Right ventricle myocardium superior (tissue), 1 donor: ENCODE measurements at regions not wholly inside any gene's neighbourhood (a gene's known extent, or its start where the extent isn't known, plus 50 kb on each side); places are given as distances from the start of the nearest gene placed in this dataset.
A peak's percentile ranks its signal among the peaks of the same experiment; 100 is the strongest.
"Not testable (repeated sequence)": the region's sequence is repeated elsewhere in the genome, so short reads cannot be mapped to it uniquely, and the experiment has no call there.

Source experiments
- ATAC-seq: fragments of 200-7000 bp; cut with Tn5 transposase; one replicate; pipeline ENCODE4 v1.9.1; 2020; ENCODE audit warnings: mild to moderate bottlenecking; ENCODE audit not compliant: poor library complexity
- DNase-seq: peaks from one replicate; pipeline ENCODE4 v3.0.0-alpha.2; 2020
- intact Hi-C: fragments of 100-400 bp; cut with DNase I; formaldehyde crosslinking; loops from one replicate; pipeline ENCODE4 v1.11.2; 2022
- donor health status: DM: no; HTN: yes; CAD: no; lungs with severe emphysema.

DNA sequence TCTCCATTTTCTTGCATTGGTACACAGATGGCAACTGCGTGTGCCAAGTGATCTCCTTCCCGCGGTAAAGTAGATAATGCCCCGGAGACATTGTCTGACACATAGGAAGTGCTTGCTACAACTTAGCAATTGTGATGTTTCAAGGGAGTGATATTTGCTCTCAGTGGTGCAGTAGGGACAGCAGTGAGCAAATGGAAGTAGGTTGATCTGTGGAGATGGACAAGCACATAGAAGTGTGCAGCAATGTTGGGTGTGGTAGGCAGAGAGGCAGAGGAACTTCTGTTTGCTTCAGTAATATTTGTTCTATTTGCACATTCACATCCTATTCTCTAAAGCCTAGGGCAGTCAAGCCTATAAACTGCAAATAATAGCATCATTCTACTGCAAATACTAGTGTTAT is 846.7 kb upstream of the PRKX start:
- intact Hi-C loops = no loop called here
- DNase-seq = no peak
- ATAC-seq = no peak

DNA sequence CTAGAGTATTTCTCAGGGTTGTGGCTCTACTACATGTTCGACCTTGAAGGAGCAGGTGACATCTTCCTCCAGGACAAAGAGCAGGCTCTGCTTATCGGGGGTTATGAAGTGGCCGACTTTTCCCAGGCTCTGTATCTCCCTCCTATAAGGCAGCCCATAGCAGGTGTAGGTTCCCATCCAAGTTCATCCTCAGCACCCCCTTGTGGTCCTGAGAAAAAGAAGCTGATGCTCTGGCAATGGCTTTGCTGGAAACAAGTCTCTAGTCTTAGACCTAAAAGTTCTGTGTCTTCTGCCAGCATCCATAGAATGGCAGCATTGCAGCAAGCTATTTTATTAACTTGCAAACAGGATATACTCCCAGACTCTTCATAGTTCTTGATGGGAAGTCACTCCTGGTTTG is 836.6 kb upstream of the PRKX start:
- no peak for ATAC-seq
- intact Hi-C loops = no loop called here
- no peak for DNase-seq

DNA sequence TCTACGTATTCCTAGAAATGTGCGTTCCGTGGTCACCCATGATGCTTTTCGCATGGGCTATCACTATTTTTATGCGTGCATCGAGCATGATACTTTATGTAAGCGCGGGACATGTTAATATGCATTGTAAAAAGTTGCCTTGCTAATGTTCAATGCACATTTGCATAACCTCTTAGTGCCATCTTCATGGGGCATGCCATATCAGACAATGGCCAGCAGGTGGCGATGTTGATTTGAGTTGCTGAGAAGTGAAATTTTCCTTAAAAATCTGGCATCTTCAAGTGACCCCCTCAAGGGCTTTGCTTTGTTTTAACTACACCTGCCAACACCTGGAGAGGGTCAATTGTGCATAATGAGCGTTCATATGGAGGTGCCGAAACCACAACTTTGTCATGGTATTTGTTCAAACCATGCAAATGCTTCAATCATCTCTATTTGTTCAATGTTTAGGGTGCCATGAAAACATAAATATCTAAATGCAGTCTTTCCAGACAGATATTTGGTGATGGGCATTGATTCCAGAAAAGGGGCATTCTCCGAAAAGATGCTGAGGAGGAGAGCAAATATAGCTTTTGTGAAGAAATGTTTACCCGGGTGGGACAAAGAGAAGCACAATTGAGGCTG is 833.9 kb upstream of the PRKX start:
- DNase-seq = peak; percentile 31
- intact Hi-C loops = loop anchor here (10.0 kb wide), 1 partner anchor 567 kb away; no protein-coding TSS in a partner anchor
- no peak for ATAC-seq

DNA sequence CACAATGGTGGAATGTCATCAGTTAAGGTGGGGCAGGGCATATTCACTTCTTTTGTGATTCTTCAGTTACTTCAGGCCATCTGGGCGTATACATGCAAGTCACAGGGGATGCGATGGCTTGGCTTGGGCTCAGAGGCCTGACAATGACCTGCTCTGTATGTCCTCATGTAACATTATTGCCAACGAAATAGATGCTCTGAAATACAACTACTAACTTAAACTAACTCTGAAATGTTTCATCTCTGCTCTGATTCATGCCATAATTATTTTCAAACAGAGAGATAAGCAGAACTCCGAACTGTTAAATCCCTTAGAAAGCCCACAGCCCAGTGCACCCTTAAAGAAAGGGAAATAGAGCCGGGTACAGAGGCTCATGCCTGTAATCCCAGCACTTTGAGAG is 832.7 kb upstream of the PRKX start:
- intact Hi-C loops = loop anchor here (10.0 kb wide), 1 partner anchor 569 kb away; no protein-coding TSS in a partner anchor
- not testable (repeated sequence) for DNase-seq, ATAC-seq

DNA sequence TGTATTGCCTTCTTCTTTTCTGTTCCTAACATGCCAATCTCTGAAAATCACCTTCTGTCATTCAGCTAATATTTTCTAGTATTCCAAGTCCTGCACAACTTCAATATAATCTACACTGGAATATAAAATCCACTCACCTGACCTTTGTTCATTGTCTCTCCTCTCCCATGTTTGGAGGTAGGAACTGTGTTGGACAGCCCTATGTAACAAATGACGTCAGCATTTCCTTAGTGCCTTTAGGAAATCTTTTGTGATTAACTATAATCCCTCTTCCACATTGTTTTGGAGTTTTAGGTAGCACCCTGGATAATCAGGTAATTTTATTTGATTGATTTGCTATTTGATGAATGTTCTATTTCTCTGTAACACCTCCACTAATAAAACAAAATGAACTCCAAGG is 814.8 kb upstream of the PRKX start:
- DNase-seq = no peak
- ATAC-seq = no peak
- intact Hi-C loops = no loop called here

DNA sequence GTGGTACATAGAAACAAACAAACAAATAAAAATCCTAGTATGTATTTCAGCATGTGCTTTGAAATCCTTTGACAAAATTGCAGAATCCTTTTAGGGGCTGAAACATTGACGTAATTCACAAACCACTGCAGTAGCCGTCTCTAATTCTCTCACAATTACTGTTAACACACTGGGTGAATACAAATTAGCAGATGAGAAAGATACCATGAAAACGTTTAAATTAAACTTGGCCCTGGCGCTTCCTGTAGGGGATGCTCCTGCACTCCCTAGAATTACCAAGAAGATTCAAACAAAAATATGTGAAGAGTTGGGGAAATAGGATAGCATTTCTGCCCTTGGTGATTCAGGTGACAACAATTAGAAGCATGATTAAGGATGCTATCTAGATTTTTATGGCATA is 772.5 kb upstream of the PRKX start:
- intact Hi-C loops = no loop called here
- DNase-seq = no peak
- no peak for ATAC-seq

DNA sequence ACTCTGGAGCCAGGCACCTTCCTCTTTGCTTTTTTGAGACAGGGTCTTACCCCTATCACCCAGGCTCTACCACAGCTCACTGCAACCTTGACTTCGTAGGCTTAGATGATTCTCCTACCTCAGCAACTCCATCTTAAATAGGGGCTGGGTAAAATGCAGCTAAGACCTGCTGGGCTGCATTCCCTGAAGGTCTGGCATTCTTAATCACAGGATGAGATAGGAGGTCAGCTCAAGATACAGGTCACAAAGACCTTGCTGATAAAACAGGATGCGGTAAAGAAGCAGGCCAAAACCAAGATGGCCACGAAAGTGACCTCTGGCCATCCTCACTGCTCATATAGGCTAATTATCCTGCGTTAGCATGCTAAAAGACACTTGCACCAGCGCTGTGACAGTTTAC is 770.8 kb upstream of the PRKX start:
- ATAC-seq = no peak
- intact Hi-C loops = no loop called here
- no peak for DNase-seq

DNA sequence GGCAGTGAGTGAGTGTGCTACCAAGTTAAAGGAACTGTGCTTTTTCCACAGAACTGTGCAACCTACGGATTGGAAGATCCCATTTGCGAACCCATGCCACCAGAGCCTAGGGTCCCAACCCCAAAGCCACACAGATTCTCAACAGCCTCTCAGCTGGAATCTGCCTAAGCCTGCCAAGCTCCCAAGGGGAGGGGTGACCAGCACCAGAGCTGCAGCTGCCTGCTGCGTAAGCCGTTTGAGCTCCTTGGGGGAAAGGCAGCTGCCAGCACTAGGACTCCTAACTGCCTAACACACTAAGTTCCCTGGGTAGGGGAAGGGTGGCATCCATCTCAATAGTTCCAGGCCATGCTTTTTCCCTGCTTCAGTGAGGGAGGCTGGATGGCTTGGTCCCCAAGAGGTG is 738.1 kb upstream of the PRKX start:
- intact Hi-C loops = no loop called here
- ATAC-seq (no peak), DNase-seq (no peak)

DNA sequence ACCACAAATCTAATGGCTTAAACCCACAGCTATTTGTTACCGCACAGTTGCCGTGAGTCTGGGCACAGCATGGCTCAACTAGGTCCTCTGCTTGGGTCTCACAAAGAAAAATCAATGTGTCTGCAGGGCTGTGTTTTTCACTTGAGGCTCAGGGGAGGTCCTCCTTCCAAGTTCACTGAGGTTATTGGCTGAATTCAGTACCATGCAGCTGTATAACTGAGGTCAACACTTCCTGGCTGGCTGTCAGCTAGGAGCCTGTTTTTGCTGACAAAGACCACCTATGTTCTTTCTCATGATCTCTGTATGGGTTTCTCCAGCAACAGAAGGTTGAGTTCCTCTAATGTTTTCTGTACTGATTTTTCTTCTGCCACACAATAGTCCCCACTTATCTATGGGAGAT is 736.7 kb upstream of the PRKX start:
- ATAC-seq (no peak), DNase-seq (no peak)
- intact Hi-C loops = no loop called here

DNA sequence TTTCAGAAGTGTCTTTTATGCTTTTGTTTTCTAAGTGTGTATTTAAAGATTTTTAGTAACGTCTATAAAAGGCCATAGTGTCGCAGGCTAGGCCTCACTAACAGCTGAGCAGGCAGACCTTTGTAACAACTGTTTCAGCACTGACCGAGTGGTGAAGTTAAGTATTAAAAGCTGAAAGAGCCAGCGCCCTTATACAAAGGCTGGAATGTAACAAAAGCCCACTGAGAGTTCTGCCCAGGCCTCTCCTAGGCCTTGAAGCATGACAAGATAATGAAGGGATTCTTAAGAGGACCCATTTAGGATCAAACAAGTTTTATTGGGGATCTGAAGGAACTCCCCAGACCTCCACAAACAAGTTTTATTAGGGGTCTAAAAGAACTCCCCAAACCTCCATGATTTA is 722.5 kb upstream of the PRKX start:
- no peak for ATAC-seq
- DNase-seq = no peak
- intact Hi-C loops = no loop called here

DNA sequence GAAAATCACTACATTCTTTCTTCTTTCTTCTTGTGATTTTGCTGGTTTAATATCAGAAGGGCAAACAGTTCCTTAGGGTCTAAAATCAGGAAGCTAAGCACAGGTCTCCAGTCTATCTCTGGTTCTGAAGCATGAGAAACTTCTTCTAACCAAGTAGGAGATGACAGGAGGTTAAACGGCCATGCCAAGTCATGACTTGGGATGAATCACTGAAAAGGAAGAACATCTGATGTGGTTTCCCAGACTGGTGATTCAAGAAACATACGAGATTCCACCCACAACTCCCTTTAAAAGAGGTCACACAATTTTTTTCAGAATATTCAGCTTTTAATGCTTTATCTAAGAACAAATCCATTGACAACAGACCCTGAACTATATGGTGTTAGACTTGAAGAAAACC is 684.0 kb upstream of the PRKX start:
- intact Hi-C loops = no loop called here
- ATAC-seq (no peak), DNase-seq (no peak)

DNA sequence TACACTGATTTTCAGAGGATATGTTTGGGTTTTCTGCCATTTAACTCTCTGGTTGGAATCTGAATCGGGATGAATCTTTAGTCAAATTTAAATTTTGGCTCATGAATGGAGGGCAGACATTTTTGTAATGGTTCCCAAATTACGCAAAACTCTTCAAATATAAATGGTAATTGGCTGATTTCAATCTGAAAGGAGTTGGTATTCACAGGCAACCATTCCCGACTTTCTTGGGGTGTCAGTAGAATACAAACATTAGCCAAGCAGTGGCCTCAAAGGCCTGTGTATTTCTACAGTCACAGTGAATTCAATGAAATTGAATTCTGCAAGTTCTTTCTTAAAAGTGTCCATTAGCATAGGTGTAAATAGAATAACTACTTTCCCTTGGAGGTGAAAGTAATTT is 668.8 kb upstream of the PRKX start:
- intact Hi-C loops = no loop called here
- ATAC-seq (no peak), DNase-seq (no peak)

DNA sequence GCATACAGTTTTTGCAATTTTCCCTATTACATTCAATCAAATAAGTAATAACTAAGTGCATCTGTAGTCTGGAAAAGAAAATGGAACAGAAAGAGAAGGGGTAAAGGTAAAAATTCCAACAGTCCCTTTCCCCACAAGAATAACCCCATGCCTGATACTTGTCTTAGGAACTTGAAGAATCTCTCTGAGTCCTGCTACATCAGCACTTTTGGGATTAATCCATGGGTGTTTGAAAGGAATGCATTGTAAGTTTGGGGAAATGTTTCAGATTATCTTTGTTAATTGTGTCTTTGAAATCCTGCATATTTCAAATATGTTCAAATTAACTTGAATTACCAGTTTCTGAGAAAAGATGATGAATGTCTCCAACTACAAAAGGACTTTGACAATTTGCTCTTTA is 667.3 kb upstream of the PRKX start:
- no peak for ATAC-seq
- intact Hi-C loops = no loop called here

DNA sequence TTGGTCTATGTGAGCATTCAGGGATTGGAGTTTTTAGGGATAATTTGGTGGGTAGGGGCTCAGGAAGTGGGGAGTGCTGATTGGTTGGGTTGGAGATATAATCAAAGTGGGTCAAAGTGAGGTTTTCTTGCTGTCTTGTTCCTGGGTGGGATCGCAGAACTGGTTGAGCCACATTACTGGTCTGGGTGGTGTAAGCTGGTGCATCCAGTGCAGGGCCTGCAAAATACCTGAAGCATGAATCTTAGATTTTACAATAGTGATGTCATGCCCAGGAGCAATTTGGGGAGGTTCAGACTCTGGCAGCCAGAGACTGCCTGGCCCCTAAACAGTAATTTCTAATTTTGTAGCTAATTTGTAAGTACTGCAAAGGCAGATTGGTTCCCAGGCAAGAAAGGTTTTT is 665.6 kb upstream of the PRKX start:
- ATAC-seq (no peak), DNase-seq (no peak)
- intact Hi-C loops = no loop called here

More for the DNA sequence above, 667.3 kb upstream of the PRKX start:
- DNase-seq = no peak

DNA sequence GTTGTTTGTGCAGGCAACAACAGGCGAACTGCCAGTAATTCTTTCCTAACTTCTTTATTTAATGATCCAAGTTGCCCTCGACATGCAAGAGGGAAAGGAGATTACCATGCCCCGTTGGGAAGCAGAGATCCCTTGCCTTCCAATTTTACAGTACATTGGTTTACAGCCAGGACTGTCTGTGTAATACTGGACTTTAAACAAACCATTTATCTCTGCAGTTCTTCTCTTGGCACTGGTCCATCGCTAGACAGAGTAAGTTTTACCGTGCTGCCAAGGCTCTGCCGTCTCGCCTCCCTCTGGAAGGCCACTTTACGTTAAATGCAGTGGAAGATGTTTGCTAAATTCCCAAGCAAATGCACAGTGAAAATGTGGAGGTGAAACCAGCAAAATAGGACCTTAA is 660.3 kb upstream of the PRKX start:
- no peak for ATAC-seq

DNA sequence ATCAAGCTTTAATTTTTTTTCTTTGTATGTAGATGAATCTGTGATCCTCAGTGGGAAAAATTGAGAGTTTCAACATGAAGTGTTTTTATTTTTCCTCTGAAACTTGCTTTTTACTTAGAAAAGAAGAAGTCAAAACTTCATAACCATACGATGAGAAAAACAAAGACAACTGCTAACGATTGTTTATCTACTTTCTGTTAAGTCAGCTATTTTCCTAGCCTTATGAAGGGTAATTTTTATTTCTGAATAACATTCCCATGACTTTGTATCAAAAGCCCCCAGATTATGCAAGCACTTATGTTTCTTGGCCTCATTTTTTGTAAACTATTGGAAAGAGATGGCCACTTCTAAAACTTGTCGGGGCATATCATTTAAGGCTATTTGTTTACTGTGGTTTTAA is 645.1 kb upstream of the PRKX start:
- ATAC-seq = no peak
- intact Hi-C loops = no loop called here
- no peak for DNase-seq

More for the DNA sequence above, 660.3 kb upstream of the PRKX start:
- no peak for DNase-seq
- intact Hi-C loops = no loop called here

DNA sequence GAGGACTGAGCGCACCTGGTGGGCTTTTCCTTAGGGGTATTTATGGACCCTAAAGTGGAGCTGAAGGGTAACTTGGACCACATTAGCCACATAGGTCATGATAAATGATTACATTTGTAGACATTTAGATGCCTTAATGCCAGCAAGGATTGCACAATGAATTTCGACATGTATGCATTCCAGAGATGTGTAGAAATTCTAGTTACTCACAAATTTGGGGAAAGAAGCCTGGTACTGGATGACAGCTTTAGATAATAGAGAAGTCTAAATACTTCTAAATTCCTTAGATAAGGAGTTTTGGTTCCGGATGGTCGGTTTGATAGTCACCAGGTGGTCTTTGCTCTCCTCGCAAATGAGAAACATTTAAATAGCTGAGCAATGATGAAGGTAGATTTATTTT is 609.5 kb upstream of the PRKX start:
- intact Hi-C loops = no loop called here
- DNase-seq (no peak), ATAC-seq (no peak)

DNA sequence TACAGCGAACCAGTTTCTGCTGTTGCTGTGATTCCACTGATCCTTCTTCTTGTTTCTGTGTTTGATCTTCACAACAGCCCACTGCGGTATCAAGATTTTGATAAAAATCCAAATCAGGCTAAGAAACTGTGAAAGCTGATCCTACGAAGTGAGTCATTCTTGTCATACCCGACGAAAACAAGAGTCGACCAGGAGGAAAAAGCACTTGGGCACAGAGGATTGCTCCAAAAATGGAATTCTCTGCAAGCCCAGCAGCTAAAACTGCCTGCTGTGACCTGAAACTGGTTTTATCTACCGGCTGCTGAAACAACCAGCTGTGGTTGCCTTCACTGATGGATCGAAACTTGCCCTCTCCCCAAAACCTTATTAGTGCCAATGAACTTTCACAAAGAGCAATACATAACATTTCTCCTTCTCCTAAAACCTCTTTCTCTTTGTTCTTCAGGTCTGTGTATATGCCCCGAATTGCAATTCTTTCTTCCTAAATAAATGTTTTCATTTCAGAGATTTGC is 607.0 kb upstream of the PRKX start:
- intact Hi-C loops = no loop called here
- DNase-seq = no peak
- ATAC-seq = no peak

DNA sequence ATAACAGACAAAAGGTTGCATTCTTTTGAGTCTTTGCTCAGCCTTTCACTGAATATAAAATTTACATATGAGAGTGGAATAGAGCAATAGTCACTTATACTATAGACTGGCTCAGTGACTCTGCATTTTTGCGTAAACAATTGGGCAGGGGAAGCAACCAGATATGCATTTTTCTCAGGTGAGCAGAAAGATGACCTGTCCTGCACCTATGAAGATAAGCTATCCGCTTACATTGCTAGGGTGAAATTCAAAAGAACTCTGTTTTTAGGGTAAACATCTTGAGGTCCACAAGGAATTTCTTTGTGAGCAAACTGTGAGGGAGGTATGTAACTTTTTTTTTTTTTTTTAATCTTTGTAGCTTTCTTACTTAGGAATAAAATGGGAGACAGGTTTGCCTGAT is 602.4 kb upstream of the PRKX start:
- intact Hi-C loops = no loop called here
- DNase-seq (no peak), ATAC-seq (no peak)

DNA sequence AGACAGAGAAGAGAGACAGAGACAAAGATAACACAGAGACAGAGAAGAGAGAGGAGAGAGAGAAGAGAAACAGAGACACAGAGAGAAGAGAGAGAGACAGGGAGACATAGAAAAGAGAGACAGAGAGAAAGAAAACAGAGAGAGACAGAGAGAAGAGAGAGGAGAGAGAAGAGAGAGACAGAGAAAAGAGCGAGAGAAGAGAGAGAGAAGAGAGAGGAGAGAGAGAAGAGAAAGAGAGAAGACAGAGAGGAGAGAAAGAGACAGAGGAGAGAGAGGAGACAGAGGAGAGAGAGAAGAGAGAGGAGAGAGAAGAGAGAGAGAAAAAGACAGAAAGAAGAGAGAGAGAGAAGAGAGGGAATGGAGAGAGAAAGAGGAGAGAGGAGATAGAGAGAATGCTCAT is 601.1 kb upstream of the PRKX start:
- no peak for DNase-seq
- no peak for ATAC-seq
- intact Hi-C loops = no loop called here

DNA sequence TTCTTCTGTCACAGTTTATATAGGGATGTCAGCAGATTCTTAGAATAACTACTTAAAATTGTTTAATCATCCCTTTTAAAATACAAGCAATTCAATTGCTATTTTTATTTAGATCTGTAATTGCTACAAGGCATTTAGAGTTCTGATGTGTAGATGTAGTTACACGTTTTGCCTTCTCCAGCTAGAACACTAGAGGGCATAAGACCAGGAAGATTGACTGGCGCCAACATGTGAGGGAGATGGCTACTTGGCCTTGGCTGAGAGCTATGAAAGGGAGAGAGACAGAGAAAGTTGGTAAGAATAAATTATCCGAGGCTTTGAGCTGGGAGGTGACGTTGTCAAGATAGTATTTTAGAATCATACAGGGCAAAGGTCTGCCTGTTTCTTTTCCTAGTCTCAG is 563.7 kb upstream of the PRKX start:
- ATAC-seq = no peak
- DNase-seq = no peak
- intact Hi-C loops = no loop called here
